K562 (cell line): ENCODE measurements at regions not wholly inside any gene's neighbourhood (a gene's known extent, or its start where the extent isn't known, plus 50 kb on each side); places are given as distances from the start of the nearest gene placed in this dataset.

ENCODE experiments used
- ATAC-seq: fragments of 200-7000 bp; cut with Tn5 transposase; 3 replicates; pipeline ENCODE4 v1.9.1; 2020; ENCODE audit warnings: moderate library complexity
- BruUV-seq: library from RNA; stranded (reverse); fragments of 400-500 nt; replicated peaks from 2 replicates; lab custom pipeline; 2021; lab: Mats Ljungman, UMichigan
- CTCF ChIA-PET: fragments of 300-600 bp; formaldehyde crosslinking; extraction: SDS; loops from one replicate; lab custom pipeline; 2021; ENCODE audit warnings: low intra/inter-chr PET ratio; lab: Yijun Ruan, JAX
- POLR2A ChIA-PET: fragments of 300-600, 350-650 bp; sonication (Branson Sonifier 250); formaldehyde crosslinking; extraction: SDS; loops from one replicate; lab custom pipeline; 2021; ENCODE audit warnings: antibody characterized with exemption, inconsistent platforms; lab: Yijun Ruan, JAX
- DNase-seq, 4 experiments: peaks; one replicate each; pipeline versions ENCODE4 v3.0.0 to v3.0.0-alpha.2; 2011 to 2018; ENCODE audit warnings: low spot score in 3 of 4, mixed read lengths in 3 of 4; ENCODE audit errors: extremely low read depth in 1 of 4
- FAIRE-seq: peaks from 2 replicates; lab custom pipeline; 2011; peaks lifted over from hg19 to GRCh38; lab: Jason Lieb, UNC
- H2AFZ ChIP-seq: 2 replicates; pipeline ENCODE4 v1.6.0; 2011; ENCODE audit warnings: low read depth, low read length, control low read depth, inconsistent platforms
- H3K27ac ChIP-seq: fragments of 200-600 bp; 3 replicates; pipeline ENCODE4 v1.8.0; 2011; ENCODE audit warnings: low read depth, mild to moderate bottlenecking, control low read depth, inconsistent platforms, low read length, moderate library complexity, mixed read lengths; ENCODE audit errors: extremely low read depth
- H3K27me3 ChIP-seq, 2 experiments: fragments of 300-600 bp in 1 of 2; 2 replicates in 1 of 2; 3 replicates in 1 of 2; pipeline versions ENCODE4 v1.6.0 to v1.8.0; 2011; ENCODE audit warnings: inconsistent platforms in 2 of 2, low read length in 2 of 2, mild to moderate bottlenecking in 1 of 2, mixed read lengths in 1 of 2, moderate library complexity in 1 of 2; ENCODE audit not compliant: control insufficient read depth in 2 of 2, insufficient read depth in 2 of 2
- H3K36me3 ChIP-seq: fragments of 300-600 bp; 3 replicates; pipeline ENCODE4 v1.8.0; 2011; ENCODE audit warnings: mild to moderate bottlenecking, low read length, inconsistent platforms; ENCODE audit not compliant: control insufficient read depth, insufficient read depth
- H3K4me1 ChIP-seq, 2 experiments: fragments of 200-600 bp in 1 of 2; replicated peaks in 1 of 2; 2 replicates in 1 of 2; 3 replicates in 1 of 2; pipeline versions ENCODE4 v1.5.1 to v1.8.0; 2011; ENCODE audit warnings: inconsistent platforms in 2 of 2, low read length in 2 of 2, mild to moderate bottlenecking in 1 of 2, mixed read lengths in 1 of 2, moderate library complexity in 1 of 2; ENCODE audit not compliant: control insufficient read depth in 2 of 2, insufficient read depth in 2 of 2
- H3K4me2 ChIP-seq: 2 replicates; pipeline ENCODE4 v1.6.1; 2011; ENCODE audit warnings: low read length, control low read depth, inconsistent platforms, mixed read lengths; ENCODE audit not compliant: insufficient read depth
- H3K4me3 ChIP-seq: fragments of 200-600 bp; sonication (generic), shearing (Covaris generic); 2 replicates; pipeline ENCODE4 v1.5.1; 2016; ENCODE audit warnings: control low read depth, inconsistent platforms
- H3K79me2 ChIP-seq: fragments of 200-600 bp; 3 replicates; pipeline ENCODE4 v1.8.0; 2011; ENCODE audit warnings: low read length, inconsistent platforms; ENCODE audit not compliant: control insufficient read depth, insufficient read depth
- H3K9ac ChIP-seq, 2 experiments: 2 replicates each; pipeline versions ENCODE4 v1.6.0 to v1.6.1; 2011; ENCODE audit warnings: low read depth in 2 of 2, low read length in 2 of 2, control low read depth in 1 of 2, inconsistent platforms in 1 of 2, mild to moderate bottlenecking in 1 of 2, mixed read lengths in 1 of 2; ENCODE audit not compliant: insufficient read depth in 1 of 2
- H3K9me1 ChIP-seq: one replicate; pipeline ENCODE4 v1.6.0; 2011; ENCODE audit warnings: inconsistent platforms, mild to moderate bottlenecking, low read length, moderate library complexity; ENCODE audit not compliant: control insufficient read depth, insufficient read depth
- H3K9me3 ChIP-seq: replicated peaks from 2 replicates; pipeline ENCODE4 v1.5.1; 2011; ENCODE audit warnings: low read depth, low read length, inconsistent platforms; ENCODE audit not compliant: control insufficient read depth, insufficient read depth
- H4K20me1 ChIP-seq: replicated peaks from 2 replicates; pipeline ENCODE4 v1.6.1; 2011; ENCODE audit warnings: low read length, inconsistent platforms, mixed read lengths; ENCODE audit not compliant: control insufficient read depth, insufficient read depth
- BDP1 ChIP-seq: IDR thresholded peaks from 3 replicates; pipeline ENCODE4 v1.6.1; 2011; ENCODE audit not compliant: insufficient read length, insufficient read depth
- EZH2 ChIP-seq: IDR thresholded peaks from 2 replicates; pipeline ENCODE4 v1.6.1; 2012; ENCODE audit warnings: low read depth, mild to moderate bottlenecking, inconsistent platforms, low read length, borderline replicate concordance
- LCOR ChIP-seq: sonication (generic); formaldehyde crosslinking; IDR thresholded peaks from 2 replicates; pipeline ENCODE4 v1.8.0; 2022; ENCODE audit warnings: mild to moderate bottlenecking, missing genetic modification reagents
- RBM17 ChIP-seq: fragments of 200-400 bp; formaldehyde crosslinking; IDR thresholded peaks from 2 replicates; pipeline ENCODE4 v1.6.1; 2017; ENCODE audit warnings: low read depth, mild to moderate bottlenecking, low read length, borderline replicate concordance
- ZBTB17 ChIP-seq: fragments of 450-650 bp; formaldehyde crosslinking; IDR thresholded peaks from 2 replicates; pipeline ENCODE4 v1.4.0; 2020; ENCODE audit warnings: mild to moderate bottlenecking
- WGBS: fragments of 100-300 bp; shearing (Covaris generic); methylation state at CpG from one replicate; pipeline ENCODE4 v1.1.6; 2016; ENCODE audit warnings: low coverage, mixed read lengths; ENCODE audit not compliant: insufficient coverage; ENCODE audit errors: missing lambda C conversion rate; 5-methylcytosine and 5-hydroxymethylcytosine counted together
- in situ Hi-C: fragments of 300-500 bp; cut with MboI; formaldehyde crosslinking; loops from 4 replicates; pipeline ENCODE4 v1.15.0; 2018; ENCODE audit warnings: inconsistent platforms, mixed read lengths
- intact Hi-C: fragments of 100-400 bp; cut with micrococcal nuclease; formaldehyde crosslinking; loops from 2 replicates; pipeline ENCODE4 v1.14.2; 2022
- TF ChIP-seq, protein P1 (sequence below), 2 experiments: fragments of 450-650 bp in 1 of 2; sonication (generic) in 1 of 2; formaldehyde crosslinking in 1 of 2; IDR thresholded peaks in 1 of 2; conservative IDR thresholded peaks in 1 of 2; 2 replicates each; pipeline versions ENCODE4 v1.6.1 to v1.8.1; 2016 to 2023; ENCODE audit warnings: mild to moderate bottlenecking in 2 of 2, moderate library complexity in 2 of 2, inconsistent platforms in 1 of 2, missing genetic modification reagents in 1 of 2
- TF ChIP-seq, protein P2 (sequence below): sonication (generic); formaldehyde crosslinking; IDR thresholded peaks from 2 replicates; pipeline ENCODE4 v1.8.1; 2022; ENCODE audit warnings: missing genetic modification reagents

GRCh38 chr2:4502230-4502843 is 799.0 kb downstream of the DCDC2C start (continued):
- TF ChIP-seq, protein P1, sequence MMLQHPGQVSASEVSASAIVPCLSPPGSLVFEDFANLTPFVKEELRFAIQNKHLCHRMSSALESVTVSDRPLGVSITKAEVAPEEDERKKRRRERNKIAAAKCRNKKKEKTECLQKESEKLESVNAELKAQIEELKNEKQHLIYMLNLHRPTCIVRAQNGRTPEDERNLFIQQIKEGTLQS (IDR thresholded peaks at IDR 0.05) = no peak
- TF ChIP-seq, protein P1 (CRISPR knock-in tag; conservative IDR thresholded peaks at IDR 0.05) = no peak
- TF ChIP-seq ZBTB17 (no peak), RBM17 (no peak)

GRCh38 chr2:4507661-4508060 is 804.3 kb downstream of the DCDC2C start:
- DNase-seq (no peak), ATAC-seq (no peak), FAIRE-seq (no peak)
- WGBS = 3% methylated on average over 4 of the region's 4 CpGs
- no peak overlapping the region for H3K27ac ChIP-seq
- H3K4me1 ChIP-seq = no peaks in the 10 kb centered on the region
- H3K4me2 ChIP-seq = no peak overlapping the region
- intact Hi-C loops (no loop called here), in situ Hi-C loops (no loop called here)
- H3K9me1 ChIP-seq = no peaks in the 10 kb centered on the region
- H3K27me3 ChIP-seq = no peaks in the 10 kb centered on the region
- H2AFZ ChIP-seq = no peak overlapping the region
- no peaks in the 10 kb centered on the region for H3K36me3 ChIP-seq
- TF ChIP-seq BDP1 (no peak), LCOR (no peak), EZH2 (no peak)
- TF ChIP-seq, protein P2, sequence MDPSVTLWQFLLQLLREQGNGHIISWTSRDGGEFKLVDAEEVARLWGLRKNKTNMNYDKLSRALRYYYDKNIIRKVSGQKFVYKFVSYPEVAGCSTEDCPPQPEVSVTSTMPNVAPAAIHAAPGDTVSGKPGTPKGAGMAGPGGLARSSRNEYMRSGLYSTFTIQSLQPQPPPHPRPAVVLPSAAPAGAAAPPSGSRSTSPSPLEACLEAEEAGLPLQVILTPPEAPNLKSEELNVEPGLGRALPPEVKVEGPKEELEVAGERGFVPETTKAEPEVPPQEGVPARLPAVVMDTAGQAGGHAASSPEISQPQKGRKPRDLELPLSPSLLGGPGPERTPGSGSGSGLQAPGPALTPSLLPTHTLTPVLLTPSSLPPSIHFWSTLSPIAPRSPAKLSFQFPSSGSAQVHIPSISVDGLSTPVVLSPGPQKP (CRISPR knock-in tag) = no peak
- BruUV-seq = no TSS peak
- no peaks in the 10 kb centered on the region for H3K79me2 ChIP-seq
- peaks cover 2% of the 10 kb centered on the region; the same call in 1 of the 2 replicates for H3K9me3 ChIP-seq
- H3K4me3 ChIP-seq = no peak overlapping the region
- POLR2A ChIA-PET = no interaction called here
- CTCF ChIA-PET = no interaction called here
- H4K20me1 ChIP-seq = no peaks in the 10 kb centered on the region
- no peak overlapping the region for H3K9ac ChIP-seq
